ENCODE measurements at regions not wholly inside any gene's neighbourhood (a gene's known extent, or its start where the extent isn't known, plus 50 kb on each side); places are given as distances from the start of the nearest gene placed in this dataset.

DNA sequence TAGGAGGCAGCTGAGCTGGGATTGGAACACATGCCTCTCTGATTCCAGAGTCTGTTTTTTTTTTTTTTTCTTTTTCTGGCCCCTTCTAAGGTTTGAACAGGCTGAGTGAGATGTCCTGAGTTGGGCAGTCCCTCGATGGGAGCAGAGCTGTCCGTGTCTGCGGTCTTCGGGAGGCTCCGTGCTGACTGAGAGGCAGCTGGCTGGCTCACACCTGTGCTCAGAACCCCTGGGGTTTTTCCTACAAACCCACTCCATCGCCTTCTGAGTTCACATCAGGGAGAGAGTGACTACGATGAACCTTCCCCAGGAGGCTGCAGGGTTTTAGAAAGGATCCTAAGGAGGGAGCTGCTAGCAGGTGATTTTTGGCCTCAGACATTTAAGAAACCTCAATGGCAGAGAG lies 92.5 kb downstream of the IRF8 start:
- DNase-seq: peak; percentile 15

DNA sequence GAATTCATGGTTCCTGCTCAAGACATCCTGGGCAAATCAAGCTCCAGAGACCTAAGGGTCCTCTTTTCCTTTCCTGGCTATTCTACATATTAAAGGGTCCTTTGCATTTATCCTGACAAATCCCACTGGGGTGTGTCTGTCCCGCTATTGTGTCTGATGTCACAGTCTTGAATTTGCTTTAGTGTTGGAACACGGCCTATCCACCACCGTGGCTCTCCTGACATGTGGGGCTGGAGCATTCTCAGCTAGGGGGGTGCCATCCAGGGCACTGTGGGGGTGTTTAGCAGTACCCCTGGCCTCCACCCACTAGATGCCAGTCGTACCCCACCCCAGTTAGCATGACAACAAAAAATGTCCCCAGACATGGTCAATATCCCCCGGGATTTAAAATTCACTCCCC lies 92.9 kb downstream of the IRF8 start:
- no peak for DNase-seq

- peak; percentile 25 for DNase-seq
These were observed 93.4 kb downstream of the IRF8 start for GRCh38 chr16:85992359-85992758.

- DNase-seq: no peak
These were observed 93.8 kb downstream of the IRF8 start for GRCh38 chr16:85992779-85993178.

DNA sequence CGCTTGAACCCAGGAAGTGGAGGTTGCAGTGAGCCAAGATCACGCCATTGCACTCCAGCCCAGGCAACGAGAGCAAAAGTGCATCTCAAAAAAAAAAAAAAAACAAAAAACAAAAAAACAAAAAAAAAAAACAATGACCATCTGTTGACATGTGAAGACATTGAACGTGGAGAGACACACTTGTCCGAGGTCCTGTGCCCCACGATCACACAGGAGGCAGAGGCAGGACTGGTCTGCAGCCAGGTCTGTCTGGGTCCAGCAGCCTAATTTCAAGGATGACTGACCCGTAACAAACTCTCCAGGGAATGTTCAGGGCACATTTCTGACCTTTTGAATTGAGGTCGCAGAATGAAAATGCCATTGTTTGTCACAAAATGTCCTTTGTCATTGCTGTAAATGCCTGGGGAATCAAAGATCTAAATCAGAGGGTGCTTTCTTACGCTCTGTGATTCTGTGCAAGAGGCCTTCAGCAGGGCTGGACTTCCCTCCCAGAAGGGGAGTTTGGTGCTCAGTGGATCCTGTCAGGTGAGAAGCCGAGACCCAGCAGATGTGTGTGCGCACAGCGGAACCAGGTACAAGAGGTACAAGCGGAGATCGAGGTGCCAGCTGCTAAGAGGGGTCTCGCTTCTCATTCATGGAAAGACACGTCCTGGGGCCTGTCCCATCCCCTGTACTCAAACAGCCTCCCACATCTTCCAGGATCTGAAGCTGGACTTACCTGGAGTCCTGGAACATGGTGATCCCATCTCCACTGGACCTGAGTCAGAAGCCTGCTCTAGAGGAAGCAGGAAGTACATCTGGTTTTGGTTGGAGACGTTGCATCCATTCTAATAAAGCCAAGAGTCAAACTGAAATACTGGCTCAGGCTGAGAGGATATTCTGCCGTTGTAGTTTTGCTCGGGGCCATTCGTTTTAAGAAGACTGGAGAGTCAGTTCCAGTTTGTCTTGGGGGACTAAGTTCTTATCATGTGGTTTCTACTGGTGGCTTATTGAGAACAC lies 95.8 kb downstream of the IRF8 start:
- no peak for DNase-seq

- no peak for DNase-seq
These were observed 96.8 kb downstream of the IRF8 start for GRCh38 chr16:85995541-85996423.

- DNase-seq: no peak
These were observed 97.9 kb downstream of the IRF8 start for GRCh38 chr16:85996843-85997242.

DNA sequence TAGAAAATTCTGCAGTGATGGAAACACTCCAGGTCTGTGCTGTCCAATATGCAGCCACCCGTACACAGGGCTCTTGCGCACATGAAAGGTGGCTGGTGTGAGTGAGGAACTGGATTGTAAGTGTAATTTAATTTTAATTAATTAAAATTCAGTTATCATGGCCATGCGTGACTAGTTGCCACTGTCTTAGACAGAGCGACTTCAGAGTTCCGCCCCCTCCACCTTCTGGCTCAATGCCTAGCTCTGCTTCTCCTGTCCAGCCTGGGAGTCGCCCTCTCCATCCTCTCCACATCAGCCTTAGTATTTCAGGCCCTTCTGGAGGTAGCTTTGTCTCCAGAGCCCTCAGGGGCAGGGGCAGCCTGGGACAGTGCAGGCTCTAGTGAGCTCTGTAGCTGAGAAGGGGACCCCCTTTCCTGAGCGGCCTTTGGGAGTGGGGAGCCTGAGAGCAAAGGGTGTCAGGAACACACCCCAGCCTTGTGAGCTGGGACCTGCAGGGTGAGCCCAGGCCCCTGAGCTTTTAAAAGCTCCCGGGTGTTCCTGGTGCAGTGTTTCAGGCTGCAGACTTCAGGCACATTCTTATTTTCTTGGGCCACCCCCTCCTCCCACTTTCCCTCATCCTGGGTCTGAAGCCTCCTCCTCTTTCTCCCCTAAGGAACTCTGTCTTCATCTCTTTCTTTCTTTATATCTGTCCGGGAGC lies 99.4 kb downstream of the IRF8 start:
- peak; percentile 5 for DNase-seq

DNA sequence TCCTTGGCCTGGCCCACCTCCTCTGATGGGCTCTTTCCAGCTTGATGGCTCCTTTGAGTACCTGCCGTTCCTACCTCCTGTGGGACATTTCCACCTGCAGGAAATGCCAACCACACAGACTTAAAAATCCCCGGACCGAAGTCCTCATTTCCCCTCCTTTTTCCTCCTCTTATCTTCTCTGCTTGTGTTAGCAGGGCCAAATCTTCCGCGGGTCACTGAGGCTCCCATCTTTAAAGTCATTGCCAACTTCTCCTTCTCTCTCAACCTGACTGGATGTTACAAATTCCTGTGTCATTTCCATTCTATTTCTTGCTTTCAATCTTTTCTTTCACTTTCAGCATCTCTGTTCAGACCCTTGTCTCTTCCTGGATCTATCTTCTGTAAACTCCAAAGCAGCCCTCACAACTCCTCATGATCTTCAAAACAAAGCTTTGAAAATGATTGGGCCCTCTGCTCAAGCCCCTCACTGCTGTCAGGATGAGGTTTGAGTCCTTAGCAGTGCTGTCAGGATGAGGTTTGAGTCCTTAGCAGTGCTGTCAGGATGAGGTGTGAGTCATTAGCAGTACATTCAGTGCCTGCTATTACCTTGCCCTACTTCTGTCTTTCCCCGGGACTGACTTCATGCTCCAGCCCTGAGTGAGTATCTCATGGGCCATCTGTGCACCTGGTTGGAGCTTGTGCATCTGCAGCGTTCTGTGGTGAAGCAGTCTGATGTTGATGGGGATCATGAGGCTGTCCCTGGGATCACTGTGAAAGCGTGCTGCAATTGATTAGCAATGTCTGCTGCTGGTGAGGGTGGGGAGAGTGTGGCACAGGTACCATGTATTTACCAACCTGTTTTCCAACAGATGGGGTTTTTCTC lies 100.1 kb downstream of the IRF8 start:
- DNase-seq: no peak

DNA sequence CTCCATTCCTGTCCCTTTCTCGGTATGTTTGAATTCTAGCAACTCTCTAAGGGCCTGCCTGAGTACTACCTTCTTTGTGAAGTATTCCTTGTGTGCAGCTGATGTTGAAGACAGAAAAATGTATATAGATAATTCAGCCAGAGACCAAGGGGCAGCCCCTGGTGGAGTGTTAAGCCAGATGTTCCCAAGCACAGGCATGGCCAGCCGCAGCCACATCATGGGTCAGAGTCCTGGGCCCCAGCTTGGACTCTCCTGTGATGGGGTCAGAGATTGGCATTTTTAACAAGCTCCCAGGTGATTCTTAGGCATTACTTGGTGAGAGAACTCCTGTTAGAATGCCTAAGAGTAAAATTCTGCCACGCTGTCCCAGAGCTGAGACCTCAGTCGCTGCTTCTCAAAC lies 100.8 kb downstream of the IRF8 start:
- no peak for DNase-seq

DNA sequence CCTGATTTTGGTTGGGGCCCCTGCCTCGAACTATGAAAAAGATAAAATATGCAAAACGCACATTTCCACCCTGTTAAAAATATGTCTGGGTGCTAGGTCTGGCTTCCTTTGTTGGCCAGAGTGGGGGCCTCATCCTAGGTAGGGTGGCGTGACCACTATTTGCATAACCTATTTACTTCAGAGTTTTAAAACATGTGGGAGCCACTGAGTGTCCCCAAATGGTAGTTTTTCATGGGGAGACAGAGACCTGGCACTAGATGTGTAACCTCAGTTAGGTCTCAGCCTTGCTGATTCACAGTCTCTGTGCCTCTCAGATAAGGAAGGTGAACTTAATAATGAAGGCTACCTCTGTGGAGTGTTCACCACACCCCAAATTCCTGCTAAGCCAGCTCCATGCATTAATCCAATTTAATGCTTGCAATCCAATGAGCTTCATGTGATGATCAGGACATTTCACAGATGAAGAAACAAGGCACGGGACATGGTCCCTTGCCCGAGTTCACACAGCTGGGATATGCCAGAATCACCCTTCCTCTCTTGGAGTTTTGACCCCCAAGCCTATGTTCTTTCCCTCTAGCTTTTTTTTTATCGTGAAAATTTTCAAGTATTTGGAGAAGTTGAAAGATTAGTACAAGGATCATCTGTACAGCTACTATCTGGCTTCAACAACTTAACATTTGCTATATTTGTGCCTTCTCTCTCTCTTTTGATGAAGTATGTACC lies 103.4 kb downstream of the IRF8 start:
- DNase-seq: no peak

DNA sequence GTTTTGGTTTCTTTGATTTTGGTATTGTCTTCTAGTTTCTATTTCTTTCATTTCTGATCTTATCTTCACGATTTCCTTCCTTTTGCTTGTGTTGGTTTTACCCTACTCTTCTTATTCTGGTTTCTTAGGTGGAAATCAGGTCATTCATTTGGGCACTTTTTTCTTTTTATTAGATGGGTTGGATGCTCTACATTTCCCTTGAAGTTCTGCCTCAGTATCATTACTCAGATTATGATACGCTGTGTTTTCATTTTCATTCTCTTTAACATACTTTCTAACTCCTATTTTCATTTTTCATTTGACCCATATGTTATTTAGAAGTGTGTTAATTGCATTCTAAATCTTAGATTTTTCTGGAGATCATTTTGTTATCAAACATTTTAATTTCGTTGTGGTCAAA lies 108.6 kb downstream of the IRF8 start:
- no peak for DNase-seq

GRCh38 chr16:86010680-86011141 lies 111.7 kb downstream of the IRF8 start:
- no peak for DNase-seq

DNA sequence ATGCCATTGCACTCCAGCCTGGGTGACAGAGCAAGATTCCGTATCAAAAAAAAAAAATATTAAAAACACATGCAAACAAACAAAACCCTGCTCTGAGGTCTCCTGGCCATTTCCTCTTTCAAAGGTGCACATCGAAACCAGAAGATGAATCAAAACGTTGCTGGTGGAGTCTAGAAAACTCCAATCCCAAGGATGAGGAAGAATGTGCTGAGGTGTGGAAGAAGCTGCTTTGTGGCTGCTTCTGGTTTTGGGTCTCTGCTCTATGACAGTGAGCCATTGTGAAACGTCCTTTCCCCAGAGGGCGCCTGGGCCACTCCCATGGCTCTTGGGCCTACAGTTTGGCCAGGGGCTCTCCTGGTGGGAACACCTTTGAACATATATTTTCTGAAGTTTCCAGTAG lies 112.6 kb downstream of the IRF8 start:
- DNase-seq: no peak

- no peak for DNase-seq
These were observed 113.3 kb downstream of the IRF8 start for GRCh38 chr16:86012221-86012620.

- DNase-seq: no peak
These were observed 114.9 kb downstream of the IRF8 start for GRCh38 chr16:86013867-86014266.

DNA sequence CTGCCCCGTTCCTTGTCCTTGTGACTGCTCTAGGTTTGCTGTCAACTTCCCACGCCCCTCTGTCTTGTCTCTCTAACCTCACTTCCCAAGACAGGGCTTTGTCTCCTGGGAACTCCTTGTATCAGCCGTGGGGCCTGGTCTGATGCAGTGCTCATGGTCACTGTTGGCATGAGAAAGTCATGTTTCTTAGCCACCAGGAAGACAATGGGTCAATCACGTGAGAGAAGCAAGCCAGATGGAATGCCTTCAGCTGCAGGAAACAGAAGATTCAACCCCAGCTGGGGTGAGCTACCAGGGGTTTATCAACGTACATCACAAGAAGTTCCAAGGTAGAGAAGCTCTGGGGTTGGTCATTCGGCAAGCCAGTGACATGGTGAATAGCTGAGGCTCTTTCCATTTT lies 116.6 kb downstream of the IRF8 start:
- no peak for DNase-seq

DNA sequence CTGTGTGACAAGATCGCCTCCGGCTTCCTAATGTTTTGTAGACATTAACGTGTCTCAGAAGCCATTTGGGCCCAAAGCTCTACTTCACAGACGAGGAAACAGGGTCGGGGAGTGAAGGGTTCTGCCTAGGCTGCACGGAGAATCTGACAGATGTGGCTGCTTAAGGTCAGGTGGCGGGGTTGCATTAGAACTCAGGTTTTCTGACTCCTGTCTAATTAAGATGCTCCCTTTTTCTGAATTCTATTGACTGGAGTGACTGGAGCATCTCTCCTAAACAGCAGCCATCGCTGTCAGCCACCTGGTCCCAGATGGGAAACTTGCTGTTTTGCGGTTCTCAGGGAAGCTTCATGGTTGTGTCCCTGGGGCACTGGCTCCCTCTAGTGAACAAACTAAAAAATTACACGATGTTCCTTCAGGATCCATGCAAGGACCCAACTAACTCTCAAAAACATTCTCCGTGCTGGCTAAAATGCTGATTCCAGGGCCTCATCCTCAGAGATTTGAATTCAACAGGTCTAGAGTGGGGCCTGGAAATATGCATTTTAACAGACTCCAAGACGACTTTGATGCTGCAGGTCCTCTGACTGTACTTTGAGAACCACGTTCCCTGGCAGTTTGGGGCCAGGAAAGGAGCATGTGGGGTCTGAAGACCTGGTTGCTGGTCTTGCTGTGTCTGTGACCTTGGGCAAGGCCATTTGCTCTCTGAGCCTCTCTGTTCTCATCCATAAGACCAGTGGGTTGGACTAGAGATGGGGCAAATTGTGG lies 117.4 kb downstream of the IRF8 start:
- peak; percentile 63 for DNase-seq

- DNase-seq: no peak
These were observed 119.1 kb downstream of the IRF8 start for GRCh38 chr16:86018071-86018470.

DNA sequence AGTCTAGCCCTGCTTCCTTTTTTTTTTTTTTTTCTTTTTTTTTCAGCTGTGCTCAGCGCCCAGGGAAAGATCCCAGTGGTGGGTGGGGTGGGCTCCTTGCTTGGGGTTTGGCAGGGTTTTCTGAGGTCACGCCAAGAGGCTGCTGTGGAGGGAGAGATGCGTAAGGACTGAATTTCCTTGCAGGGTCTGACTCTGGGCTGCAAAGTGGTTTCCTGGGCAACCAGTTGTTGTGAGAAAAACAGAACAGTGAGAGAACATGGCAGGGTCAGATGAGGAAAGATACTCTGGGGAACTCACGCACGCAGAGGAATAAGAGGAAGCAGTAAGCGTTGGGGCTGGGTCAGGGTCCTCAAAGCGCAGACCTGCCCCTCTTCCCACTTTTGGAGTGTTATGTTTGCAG lies 119.5 kb downstream of the IRF8 start:
- no peak for DNase-seq

DNA sequence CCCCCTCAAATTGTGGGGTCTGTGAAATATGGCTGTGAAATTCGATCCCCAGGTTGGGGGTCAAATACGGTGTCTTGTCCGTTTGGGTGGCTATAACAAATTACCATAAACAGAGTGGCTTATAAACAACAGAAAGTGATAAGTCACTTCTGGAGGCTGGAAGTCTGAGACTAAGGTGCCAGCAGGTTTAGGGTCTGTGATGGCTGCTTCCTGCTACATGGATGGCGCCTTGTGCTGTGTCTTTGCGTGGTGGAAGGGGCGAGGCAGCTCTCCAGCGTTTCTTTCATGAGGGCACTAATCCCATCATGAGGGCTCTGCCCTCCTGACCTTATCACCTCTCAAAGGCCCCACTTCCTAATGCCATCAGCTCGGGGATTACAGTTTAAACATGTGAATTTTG lies 120.0 kb downstream of the IRF8 start:
- no peak for DNase-seq

All from 8988T (cell line).